ENCODE measurements at regions not wholly inside any gene's neighbourhood (a gene's known extent, or its start where the extent isn't known, plus 50 kb on each side); places are given as distances from the start of the nearest gene placed in this dataset.
A peak's percentile ranks its signal among the peaks of the same experiment; 100 is the strongest.

- H3K4me2 ChIP-seq (ENCODE audit: low read depth, low read length) = no peak overlapping the region
Observed at GRCh38 chr4:181825564-181825963, 417.6 kb upstream of the TENM3 start.

GRCh38 chr4:181827246-181827645, 416.0 kb upstream of the TENM3 start:
- Histone ChIP-seq H3F3A (ENCODE audit: insufficient read depth, low read length) (peaks cover 7% of the 10 kb centered on the region), H3K4me2 (ENCODE audit: low read depth, low read length) (peak overlapping the region; percentile 36), H3K27me3 (replicated peaks; ENCODE audit: insufficient read depth, low read length) (no peaks in the 10 kb centered on the region), H3K9ac (ENCODE audit: low read length) (peak overlapping the region; percentile 7; the same call in 1 of the 2 replicates), H3K36me3 (replicated peaks; ENCODE audit: insufficient read depth, low read length) (no peaks in the 10 kb centered on the region), H3K4me3 (ENCODE audit: low read length) (peak overlapping the region; percentile 5; the same call in 1 of the 2 replicates), H3K4me1 (ENCODE audit: low read length) (peaks cover 35% of the 10 kb centered on the region), H3K9me3 (replicated peaks; ENCODE audit: insufficient read depth, low read length) (no peaks in the 10 kb centered on the region), H3K27ac (ENCODE audit: low read length) (peak overlapping the region; percentile 21; the same call in 1 of the 2 replicates), H4K20me1 (ENCODE audit: insufficient read depth, low read length) (no peaks in the 10 kb centered on the region), H3K9me2 (replicated peaks; ENCODE audit: insufficient read depth, low read length) (no peaks in the 10 kb centered on the region), H2AFZ (ENCODE audit: low read length) (peak overlapping the region; percentile 51), H3K79me2 (ENCODE audit: low read length) (no peaks in the 10 kb centered on the region)
- no peak for TF ChIP-seq EZH2 (optimal IDR thresholded peaks at IDR 0.05; ENCODE audit: low read depth, low read length)
- TF ChIP-seq EZH2phosphoT487 (IDR thresholded peaks at IDR 0.05; ENCODE audit: low read length) = no peak
- TF ChIP-seq CTCF (IDR thresholded peaks at IDR 0.05; ENCODE audit: low read length) = no peak
- DNase-seq = peak; percentile 67

More at GRCh38 chr4:181825564-181825963, 417.6 kb upstream of the TENM3 start:
- H3K9ac ChIP-seq (ENCODE audit: low read length) = no peak overlapping the region
- no peak for DNase-seq
- no peaks in the 10 kb centered on the region for H3K36me3 ChIP-seq (replicated peaks; ENCODE audit: insufficient read depth, low read length)
- H3K4me1 ChIP-seq (ENCODE audit: low read length) = peaks cover 41% of the 10 kb centered on the region
- TF ChIP-seq EZH2phosphoT487 (IDR thresholded peaks at IDR 0.05; ENCODE audit: low read length) (no peak), EZH2 (optimal IDR thresholded peaks at IDR 0.05; ENCODE audit: low read depth, low read length) (no peak)
- H3K4me3 ChIP-seq (ENCODE audit: low read length) = no peak overlapping the region
- H3F3A ChIP-seq (ENCODE audit: insufficient read depth, low read length) = peaks cover 17% of the 10 kb centered on the region
- no peaks in the 10 kb centered on the region for H4K20me1 ChIP-seq (ENCODE audit: insufficient read depth, low read length)
- no peak overlapping the region for H3K27ac ChIP-seq (ENCODE audit: low read length)
- H2AFZ ChIP-seq (ENCODE audit: low read length) = no peak overlapping the region
- no peaks in the 10 kb centered on the region for H3K9me3 ChIP-seq (replicated peaks; ENCODE audit: insufficient read depth, low read length)
- H3K9me2 ChIP-seq (replicated peaks; ENCODE audit: insufficient read depth, low read length) = no peaks in the 10 kb centered on the region
- no peaks in the 10 kb centered on the region for H3K79me2 ChIP-seq (ENCODE audit: low read length)
- no peaks in the 10 kb centered on the region for H3K27me3 ChIP-seq (replicated peaks; ENCODE audit: insufficient read depth, low read length)

- peaks cover 22% of the 10 kb centered on the region for H3K4me1 ChIP-seq (ENCODE audit: low read length)
- no peaks in the 10 kb centered on the region for H3F3A ChIP-seq (ENCODE audit: insufficient read depth, low read length)
- peak overlapping the region; percentile 57 for H3K4me2 ChIP-seq (ENCODE audit: low read depth, low read length)
- H3K79me2 ChIP-seq (ENCODE audit: low read length) = no peaks in the 10 kb centered on the region
- no peaks in the 10 kb centered on the region for H4K20me1 ChIP-seq (ENCODE audit: insufficient read depth, low read length)
- H3K27ac ChIP-seq (ENCODE audit: low read length) = peak overlapping the region; percentile 29; the same call in 1 of the 2 replicates
- peak overlapping the region; percentile 35 for H2AFZ ChIP-seq (ENCODE audit: low read length)
- no peaks in the 10 kb centered on the region for H3K27me3 ChIP-seq (replicated peaks; ENCODE audit: insufficient read depth, low read length)
- H3K36me3 ChIP-seq (replicated peaks; ENCODE audit: insufficient read depth, low read length) = no peaks in the 10 kb centered on the region
- H3K4me3 ChIP-seq (ENCODE audit: low read length) = peak overlapping the region; percentile 44
- peak; percentile 47 for DNase-seq
- H3K9ac ChIP-seq (ENCODE audit: low read length) = no peak overlapping the region; the same call in 1 of the 2 replicates
- no peaks in the 10 kb centered on the region for H3K9me3 ChIP-seq (replicated peaks; ENCODE audit: insufficient read depth, low read length)
- TF ChIP-seq CTCF (IDR thresholded peaks at IDR 0.05; ENCODE audit: low read length) = no peak
- no peak for TF ChIP-seq EZH2phosphoT487 (IDR thresholded peaks at IDR 0.05; ENCODE audit: low read length)
- no peak for TF ChIP-seq EZH2 (optimal IDR thresholded peaks at IDR 0.05; ENCODE audit: low read depth, low read length)
- no peaks in the 10 kb centered on the region for H3K9me2 ChIP-seq (replicated peaks; ENCODE audit: insufficient read depth, low read length)
Observed at GRCh38 chr4:181830404-181831035, 412.7 kb upstream of the TENM3 start.

GRCh38 chr4:181834071-181834470, 409.1 kb upstream of the TENM3 start:
- Histone ChIP-seq H3K4me1 (ENCODE audit: low read length) (peaks cover 15% of the 10 kb centered on the region), H3K36me3 (replicated peaks; ENCODE audit: insufficient read depth, low read length) (no peaks in the 10 kb centered on the region), H3K9me2 (replicated peaks; ENCODE audit: insufficient read depth, low read length) (no peaks in the 10 kb centered on the region), H2AFZ (ENCODE audit: low read length) (no peak overlapping the region), H3F3A (ENCODE audit: insufficient read depth, low read length) (no peaks in the 10 kb centered on the region), H3K9ac (ENCODE audit: low read length) (no peak overlapping the region), H4K20me1 (ENCODE audit: insufficient read depth, low read length) (no peaks in the 10 kb centered on the region), H3K79me2 (ENCODE audit: low read length) (no peaks in the 10 kb centered on the region), H3K27ac (ENCODE audit: low read length) (no peak overlapping the region), H3K4me2 (ENCODE audit: low read depth, low read length) (no peak overlapping the region), H3K4me3 (ENCODE audit: low read length) (no peak overlapping the region), H3K9me3 (replicated peaks; ENCODE audit: insufficient read depth, low read length) (no peaks in the 10 kb centered on the region), H3K27me3 (replicated peaks; ENCODE audit: insufficient read depth, low read length) (no peaks in the 10 kb centered on the region)
- no peak for TF ChIP-seq EZH2 (optimal IDR thresholded peaks at IDR 0.05; ENCODE audit: low read depth, low read length)
- no peak for DNase-seq

Data from MM.1S (cell line).